IMR-90 (cell line): ENCODE measurements at regions not wholly inside any gene's neighbourhood (a gene's known extent, or its start where the extent isn't known, plus 50 kb on each side); places are given as distances from the start of the nearest gene placed in this dataset.

Experiments
- ATAC-seq: fragments of 200-7000 bp; cut with Tn5 transposase; 2 replicates; pipeline ENCODE4 v1.9.1; 2020; ENCODE audit warnings: low read depth, mild to moderate bottlenecking, moderate library complexity
- BruUV-seq: library from RNA; stranded (reverse); fragments of 400-500 nt; replicated peaks from 2 replicates; lab custom pipeline; 2021; lab: Mats Ljungman, UMichigan
- CTCF ChIA-PET: fragments of 300-600 bp; formaldehyde crosslinking; extraction: SDS; loops from one replicate; lab custom pipeline; 2021; ENCODE audit warnings: antibody characterized with exemption; lab: Yijun Ruan, JAX
- POLR2A ChIA-PET: fragments of 300-600 bp; sonication (Branson Sonifier 250); formaldehyde crosslinking; loops from one replicate; lab custom pipeline; 2022; ENCODE audit warnings: antibody characterized with exemption; ENCODE audit not compliant: unreplicated experiment; lab: Charles Lee
- DNase-seq: peaks from one replicate; pipeline ENCODE4 v3.0.0; 2013
- H2AFZ ChIP-seq: replicated peaks from 2 replicates; pipeline ENCODE3; 2013; ENCODE audit warnings: low read length, mild to moderate bottlenecking; ENCODE audit not compliant: poor library complexity
- H2AK5ac ChIP-seq: 2 replicates; pipeline ENCODE4 v1.6.1; 2013; ENCODE audit warnings: low read depth, low read length, inconsistent platforms
- H2AK9ac ChIP-seq: replicated peaks from 2 replicates; pipeline ENCODE3; 2013; ENCODE audit warnings: mild to moderate bottlenecking, low read depth, low read length, moderate library complexity; ENCODE audit not compliant: poor library complexity
- H2BK120ac ChIP-seq: 2 replicates; pipeline ENCODE4 v1.6.1; 2013; ENCODE audit warnings: low read depth, low read length, inconsistent platforms
- H2BK15ac ChIP-seq: 3 replicates; pipeline ENCODE4 v1.6.1; 2013; ENCODE audit warnings: low read depth, low read length, inconsistent platforms
- H2BK20ac ChIP-seq: 2 replicates; pipeline ENCODE4 v1.6.1; 2013; ENCODE audit warnings: low read depth, mild to moderate bottlenecking, inconsistent platforms, low read length, moderate library complexity
- H2BK5ac ChIP-seq: 2 replicates; pipeline ENCODE4 v1.6.1; 2013; ENCODE audit warnings: mild to moderate bottlenecking, low read depth, low read length, inconsistent platforms; ENCODE audit not compliant: poor library complexity, severe bottlenecking
- H3K14ac ChIP-seq: replicated peaks from 2 replicates; pipeline ENCODE4 v1.6.1; 2013; ENCODE audit warnings: low read depth, low read length, inconsistent platforms
- H3K18ac ChIP-seq: 2 replicates; pipeline ENCODE4 v1.6.1; 2013; ENCODE audit warnings: low read depth, low read length, control low read depth
- H3K23ac ChIP-seq: 2 replicates; pipeline ENCODE4 v1.6.1; 2013; ENCODE audit warnings: low read depth, low read length, inconsistent platforms
- H3K27ac ChIP-seq: 2 replicates; pipeline ENCODE4 v1.5.1; 2013; ENCODE audit warnings: mild to moderate bottlenecking, control low read depth, low read length; ENCODE audit not compliant: insufficient read depth
- H3K27me3 ChIP-seq: 2 replicates; pipeline ENCODE4 v1.6.1; 2013; ENCODE audit warnings: low read length; ENCODE audit not compliant: control insufficient read depth, insufficient read depth
- H3K36me3 ChIP-seq: 2 replicates; pipeline ENCODE4 v1.6.1; 2013; ENCODE audit warnings: low read length, mixed read lengths; ENCODE audit not compliant: control insufficient read depth, insufficient read depth
- H3K4ac ChIP-seq: 2 replicates; pipeline ENCODE4 v1.6.1; 2013; ENCODE audit warnings: low read depth, low read length, inconsistent platforms
- H3K4me1 ChIP-seq: 2 replicates; pipeline ENCODE4 v1.6.1; 2013; ENCODE audit warnings: low read length, mixed read lengths; ENCODE audit not compliant: control insufficient read depth, insufficient read depth
- H3K4me2 ChIP-seq: 2 replicates; pipeline ENCODE4 v1.6.1; 2013; ENCODE audit warnings: low read depth, mild to moderate bottlenecking, control low read depth, low read length, moderate library complexity
- H3K4me3 ChIP-seq: 2 replicates; pipeline ENCODE4 v1.5.1; 2013; ENCODE audit warnings: low read depth, mild to moderate bottlenecking, control low read depth, low read length, moderate library complexity; ENCODE audit not compliant: insufficient read depth
- H3K56ac ChIP-seq: 2 replicates; pipeline ENCODE4 v1.6.1; 2013; ENCODE audit warnings: low read length, inconsistent platforms; ENCODE audit not compliant: insufficient read depth; ENCODE audit errors: extremely low read depth
- H3K79me1 ChIP-seq, 2 experiments: 2 replicates each; pipeline ENCODE4 v1.6.1; 2013; ENCODE audit warnings: low read length in 2 of 2, inconsistent platforms in 1 of 2, low read depth in 1 of 2
- H3K9ac ChIP-seq: 2 replicates; pipeline ENCODE4 v1.6.1; 2013; ENCODE audit warnings: low read depth, low read length, control low read depth
- H3K9me1 ChIP-seq: 2 replicates; pipeline ENCODE4 v1.6.1; 2013; ENCODE audit warnings: low read length, inconsistent platforms; ENCODE audit not compliant: insufficient read depth
- H3K9me3 ChIP-seq: 2 replicates; pipeline ENCODE4 v1.6.1; 2013; ENCODE audit warnings: low read length; ENCODE audit not compliant: control insufficient read depth, insufficient read depth
- H4K20me1 ChIP-seq: 2 replicates; pipeline ENCODE4 v1.6.1; 2013; ENCODE audit warnings: low read length, inconsistent platforms; ENCODE audit not compliant: insufficient read depth
- H4K5ac ChIP-seq: 2 replicates; pipeline ENCODE4 v1.6.1; 2013; ENCODE audit warnings: mild to moderate bottlenecking, low read depth, low read length, control low read depth
- H4K8ac ChIP-seq, 2 experiments: 2 replicates each; pipeline ENCODE4 v1.6.1; 2013; ENCODE audit warnings: low read depth in 2 of 2, low read length in 2 of 2, control low read depth in 1 of 2, inconsistent platforms in 1 of 2
- H4K91ac ChIP-seq: 2 replicates; pipeline ENCODE4 v1.6.1; 2013; ENCODE audit warnings: low read depth, low read length, inconsistent platforms; ENCODE audit not compliant: insufficient read depth
- BHLHE40 ChIP-seq: fragments of 150-350 bp; IDR thresholded peaks from 2 replicates; pipeline ENCODE4 v1.6.1; 2016; ENCODE audit warnings: mild to moderate bottlenecking, low read depth, low read length
- CEBPB ChIP-seq: IDR thresholded peaks from 2 replicates; pipeline ENCODE4 v1.6.1; 2012; ENCODE audit warnings: low read depth, low read length, improper control_type of control experiment
- CHD1 ChIP-seq: IDR thresholded peaks from 2 replicates; pipeline ENCODE4 v1.6.1; 2012; ENCODE audit warnings: low read depth, low read length, improper control_type of control experiment
- CTCF ChIP-seq: conservative IDR thresholded peaks from 2 replicates; pipeline ENCODE4 v1.5.1; 2012; ENCODE audit warnings: mild to moderate bottlenecking, low read depth, low read length, improper control_type of control experiment
- ELK1 ChIP-seq: fragments of 150-350 bp; IDR thresholded peaks from 2 replicates; pipeline ENCODE4 v1.6.1; 2016; ENCODE audit warnings: low read depth, mild to moderate bottlenecking, low read length, moderate library complexity, borderline replicate concordance
- FOS ChIP-seq: fragments of 150-350 bp; IDR thresholded peaks from 2 replicates; pipeline ENCODE4 v1.6.1; 2016; ENCODE audit warnings: low read depth, low read length
- MAFK ChIP-seq: IDR thresholded peaks from 2 replicates; pipeline ENCODE4 v1.6.1; 2012; ENCODE audit warnings: low read depth, low read length, improper control_type of control experiment
- MAZ ChIP-seq: IDR thresholded peaks from 2 replicates; pipeline ENCODE4 v1.6.1; 2012; ENCODE audit warnings: low read depth, mild to moderate bottlenecking, low read length, improper control_type of control experiment, moderate library complexity, borderline replicate concordance
- MXI1 ChIP-seq: IDR thresholded peaks from 2 replicates; pipeline ENCODE4 v1.6.1; 2012; ENCODE audit warnings: low read depth, mild to moderate bottlenecking, low read length, moderate library complexity, borderline replicate concordance
- NFE2L2 ChIP-seq: fragments of 150-350 bp; IDR thresholded peaks from 2 replicates; pipeline ENCODE4 v1.6.1; 2016; ENCODE audit warnings: low read depth, mild to moderate bottlenecking, low read length
- POLR2A ChIP-seq: IDR thresholded peaks from 2 replicates; pipeline ENCODE4 v1.6.1; 2012; ENCODE audit warnings: mild to moderate bottlenecking, low read depth, low read length
- RAD21 ChIP-seq: IDR thresholded peaks from 2 replicates; pipeline ENCODE4 v1.6.1; 2012; ENCODE audit warnings: low read length, improper control_type of control experiment
- RCOR1 ChIP-seq: IDR thresholded peaks from 2 replicates; pipeline ENCODE4 v1.6.1; 2012; ENCODE audit warnings: mild to moderate bottlenecking, low read length, improper control_type of control experiment; ENCODE audit not compliant: insufficient replicate concordance
- RFX5 ChIP-seq: IDR thresholded peaks from 2 replicates; pipeline ENCODE4 v1.8.0; 2012; ENCODE audit warnings: low read depth, mild to moderate bottlenecking, low read length, moderate library complexity
- SMC3 ChIP-seq: fragments of 150-350 bp; IDR thresholded peaks from 2 replicates; pipeline ENCODE4 v1.6.1; 2016; ENCODE audit warnings: low read depth, mild to moderate bottlenecking, antibody characterized with exemption, low read length, moderate library complexity
- USF2 ChIP-seq: fragments of 150-350 bp; IDR thresholded peaks from 2 replicates; pipeline ENCODE4 v1.6.1; 2017; ENCODE audit warnings: mild to moderate bottlenecking, antibody characterized with exemption, low read length, low read depth
- WGBS, 2 experiments: methylation state at CpG; one replicate each; pipeline versions ENCODE4 v1.1.5 to v1.1.7; 2013; ENCODE audit warnings: missing lambda C conversion rate in 2 of 2; ENCODE audit not compliant: insufficient read length in 1 of 2; ENCODE audit errors: extremely low coverage in 2 of 2; 5-methylcytosine and 5-hydroxymethylcytosine counted together
- dilution Hi-C: fragments of 300-500 bp; cut with HindIII; formaldehyde crosslinking; loops from one replicate; pipeline ENCODE4 v1.14.3; 2018; ENCODE audit warnings: low sequenced_read_pairs; ENCODE audit not compliant: unreplicated experiment
- in situ Hi-C: fragments of 300-500 bp; cut with MboI; formaldehyde crosslinking; loops from 3 replicates; pipeline ENCODE4 v1.14.3; 2019; ENCODE audit warnings: low sequenced_read_pairs, inconsistent platforms, mixed read lengths
- intact Hi-C: fragments of 100-400 bp; cut with micrococcal nuclease; formaldehyde crosslinking; loops from 2 replicates; pipeline ENCODE4 v1.10.0; 2022

- no peak overlapping the region for H3K4me3 ChIP-seq
Measured at GRCh38 chr2:234788841-234789240, 163.0 kb upstream of the SH3BP4 start.

More at GRCh38 chr2:234788841-234789240, 163.0 kb upstream of the SH3BP4 start:
- Histone ChIP-seq H3K27ac (no peak overlapping the region), H3K79me1 (no peaks in the 10 kb centered on the region), H3K14ac (no peak overlapping the region), H3K18ac (no peak overlapping the region), H3K9me3 (peaks cover 2% of the 10 kb centered on the region; the same call in 1 of the 2 replicates), H3K4ac (no peak overlapping the region), H4K5ac (no peak overlapping the region), H4K91ac (no peak overlapping the region), H2BK20ac (no peak overlapping the region), H2BK5ac (no peak overlapping the region), H4K20me1 (no peaks in the 10 kb centered on the region), H2BK120ac (no peak overlapping the region), H4K8ac (no peak overlapping the region), H2AK9ac (no peak overlapping the region), H3K36me3 (no peaks in the 10 kb centered on the region), H3K4me1 (no peaks in the 10 kb centered on the region), H3K4me2 (no peak overlapping the region), H2BK15ac (no peak overlapping the region), H3K9ac (no peak overlapping the region), H3K56ac (no peak overlapping the region), H3K9me1 (no peaks in the 10 kb centered on the region), H3K27me3 (0 out of 2 replicates have a peak, but pooled peaks cover 2% of the 10 kb centered on the region), H2AFZ (no peak overlapping the region), H2AK5ac (no peak overlapping the region), H3K23ac (no peak overlapping the region)
- WGBS, 2 experiments, result 94% methylated on average over 2 of the region's 4 CpGs; no CpG with 5 or more reads in 1 of the 2 experiments
- dilution Hi-C loops, result no loop called here
- ChIA-PET CTCF (interaction anchor here (1.0 kb wide), 1 partner anchor 14 kb away, joined by 5 read pairs; no protein-coding TSS in a partner anchor), POLR2A (no interaction called here)
- BruUV-seq, result no TSS peak
- TF ChIP-seq FOS, result no peak
- TF ChIP-seq ELK1, result no peak
- TF ChIP-seq BHLHE40, result no peak
- TF ChIP-seq RFX5, result no peak
- no peak for TF ChIP-seq NFE2L2
- no peak for TF ChIP-seq CHD1
- TF ChIP-seq MAFK, result no peak
- no peak for TF ChIP-seq MAZ
- TF ChIP-seq POLR2A, result no peak
- no peak for TF ChIP-seq CEBPB
- no peak for TF ChIP-seq RAD21
- no peak for TF ChIP-seq CTCF
- no peak for TF ChIP-seq MXI1
- TF ChIP-seq USF2, result no peak
- TF ChIP-seq RCOR1, result no peak
- TF ChIP-seq SMC3, result no peak
- ATAC-seq (no peak), DNase-seq (no peak)
- intact Hi-C loops, result no loop called here
- in situ Hi-C loops, result no loop called here
